ENCODE measurements at regions not wholly inside any gene's neighbourhood (a gene's known extent, or its start where the extent isn't known, plus 50 kb on each side); places are given as distances from the start of the nearest gene placed in this dataset.

- ATAC-seq, result no peak
These were observed 237.0 kb downstream of the POSTN start for GRCh38 chr13:37361608-37362007.

More at GRCh38 chr13:37361608-37362007, 237.0 kb downstream of the POSTN start:
- in situ Hi-C loops (cut with HindIII; ENCODE audit: extremely low pct_ligation_motif_present, low pct_unique_long_range_greater_than_20kb) (no loop called here), intact Hi-C loops (cut with micrococcal nuclease; ENCODE audit: unreplicated experiment) (loop anchor here (1.0 kb wide), 1 partner anchor 44 kb away; no protein-coding TSS in a partner anchor)
- Histone ChIP-seq H3K9ac (ENCODE audit: insufficient read depth, low read depth, low read length) (no peak overlapping the region), H3K4me2 (ENCODE audit: low read depth, low read length) (no peak overlapping the region), H3K79me2 (ENCODE audit: insufficient read depth, low read length) (no peaks in the 10 kb centered on the region), H3K27ac (ENCODE audit: extremely low read length, insufficient read depth, low read length) (no peak overlapping the region), H3K9me3 (ENCODE audit: low read length) (no peaks in the 10 kb centered on the region), H3K4me3 (replicated peaks in 1 of 3; ENCODE audit: insufficient read depth in 1 of 3, low read depth in 2 of 3, low read length in 3 of 3) (no peak overlapping the region), H3K4me1 (ENCODE audit: insufficient read depth, low read length) (no peaks in the 10 kb centered on the region), H3K36me3 (replicated peaks in 1 of 2; ENCODE audit: control insufficient read depth in 1 of 2, insufficient read depth in 2 of 2, low read length in 2 of 2) (no peaks in the 10 kb centered on the region), H2AFZ (ENCODE audit: low read length) (no peak overlapping the region), H3K27me3 (ENCODE audit: control insufficient read depth in 1 of 2, insufficient read depth in 2 of 2, low read length in 2 of 2) (no peaks in the 10 kb centered on the region), H4K20me1 (ENCODE audit: insufficient read depth, low read length) (no peaks in the 10 kb centered on the region)
- ChIA-PET POLR2A (no interaction called here), CTCF (ENCODE audit: low intra/inter-chr PET ratio, low total read pairs) (no interaction called here)
- no peak for DNase-seq (ENCODE audit: low spot score)
- no TSS peak for BruUV-seq (replicated peaks)
- no peak for TF ChIP-seq HES4 (CRISPR knock-in tag; IDR thresholded peaks at IDR 0.05; ENCODE audit: borderline replicate concordance)
- TF ChIP-seq ZZZ3 (CRISPR knock-in tag; IDR thresholded peaks at IDR 0.05; ENCODE audit: borderline replicate concordance), result no peak
- no peak for TF ChIP-seq CREM (IDR thresholded peaks at IDR 0.05)
- TF ChIP-seq CREM (CRISPR knock-in tag; IDR thresholded peaks at IDR 0.05), result no peak
- TF ChIP-seq BCL3 (CRISPR knock-in tag; IDR thresholded peaks at IDR 0.05), result no peak
- no peak for TF ChIP-seq KDM4B (CRISPR knock-in tag; IDR thresholded peaks at IDR 0.05)
- TF ChIP-seq ZNF274 (CRISPR knock-in tag; IDR thresholded peaks at IDR 0.05), result no peak
- no peak for TF ChIP-seq ZNF292 (CRISPR knock-in tag; IDR thresholded peaks at IDR 0.05; ENCODE audit: borderline replicate concordance, low read depth)
- TF ChIP-seq HDAC1 (CRISPR knock-in tag; IDR thresholded peaks at IDR 0.05), result no peak
- no peak for TF ChIP-seq CERS6 (CRISPR knock-in tag; IDR thresholded peaks at IDR 0.05)
- TF ChIP-seq, protein P1, sequence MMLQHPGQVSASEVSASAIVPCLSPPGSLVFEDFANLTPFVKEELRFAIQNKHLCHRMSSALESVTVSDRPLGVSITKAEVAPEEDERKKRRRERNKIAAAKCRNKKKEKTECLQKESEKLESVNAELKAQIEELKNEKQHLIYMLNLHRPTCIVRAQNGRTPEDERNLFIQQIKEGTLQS (CRISPR knock-in tag; IDR thresholded peaks at IDR 0.05), result no peak
- TF ChIP-seq NKX3-1 (CRISPR knock-in tag; IDR thresholded peaks at IDR 0.05), result no peak
- no peak for TF ChIP-seq ZNF124 (CRISPR knock-in tag; IDR thresholded peaks at IDR 0.05)
- no peak for TF ChIP-seq EEA1 (CRISPR knock-in tag; IDR thresholded peaks at IDR 0.05; ENCODE audit: borderline replicate concordance)
- no peak for TF ChIP-seq SKI (IDR thresholded peaks at IDR 0.05; ENCODE audit: partially characterized antibody)
- TF ChIP-seq ZNF780A (CRISPR knock-in tag; IDR thresholded peaks at IDR 0.05), result no peak
- TF ChIP-seq RNF2 (conservative IDR thresholded peaks at IDR 0.05; ENCODE audit: low read depth), result no peak
- no peak for TF ChIP-seq NR1H2 (CRISPR knock-in tag; IDR thresholded peaks at IDR 0.05; ENCODE audit: borderline replicate concordance, low read depth)
- WGBS (ENCODE audit: low lambda C conversion rate), result 2% methylated on average over 3 of the region's 3 CpGs
- FAIRE-seq, result no peak

Data from HepG2 (cell line).